HEK293 (cell line): ENCODE measurements at regions not wholly inside any gene's neighbourhood (a gene's known extent, or its start where the extent isn't known, plus 50 kb on each side); places are given as distances from the start of the nearest gene placed in this dataset.

Experiments
- GLI4 ChIP-seq: fragments of 450-650 bp; formaldehyde crosslinking; IDR thresholded peaks from 2 replicates; pipeline ENCODE4 v1.5.1; 2016; ENCODE audit warnings: missing biosample characterization, missing genetic modification characterization
- ZNF580 ChIP-seq: fragments of 450-650 bp; formaldehyde crosslinking; IDR thresholded peaks from 2 replicates; pipeline ENCODE4 v1.5.1; 2016; ENCODE audit warnings: missing biosample characterization, missing genetic modification characterization
- TF ChIP-seq, protein P1 (sequence below): fragments of 450-650 bp; formaldehyde crosslinking; IDR thresholded peaks from 2 replicates; pipeline ENCODE4 v1.5.1; 2016; ENCODE audit warnings: missing biosample characterization, missing genetic modification characterization, borderline replicate concordance

DNA sequence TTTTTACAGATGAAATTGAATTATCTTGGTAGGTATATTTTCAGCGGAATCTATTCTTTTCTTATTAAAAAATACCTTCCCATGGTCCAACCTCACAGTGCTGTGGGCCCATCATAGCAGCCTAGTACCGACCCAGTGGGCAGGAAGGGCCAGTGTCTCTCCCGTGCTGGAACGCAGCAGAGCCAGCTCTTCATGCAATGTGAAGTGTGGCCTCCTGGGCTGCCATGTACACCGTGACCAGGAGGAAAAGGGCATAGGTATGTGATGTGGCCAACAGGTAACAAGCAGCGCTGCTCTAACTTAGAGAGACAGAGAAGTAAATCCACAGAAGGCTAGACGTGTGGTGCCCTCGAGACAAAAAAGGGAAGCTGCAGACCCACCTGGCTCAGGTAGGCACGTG is 221.1 kb upstream of the SALL3 start:
- TF ChIP-seq, protein P1, sequence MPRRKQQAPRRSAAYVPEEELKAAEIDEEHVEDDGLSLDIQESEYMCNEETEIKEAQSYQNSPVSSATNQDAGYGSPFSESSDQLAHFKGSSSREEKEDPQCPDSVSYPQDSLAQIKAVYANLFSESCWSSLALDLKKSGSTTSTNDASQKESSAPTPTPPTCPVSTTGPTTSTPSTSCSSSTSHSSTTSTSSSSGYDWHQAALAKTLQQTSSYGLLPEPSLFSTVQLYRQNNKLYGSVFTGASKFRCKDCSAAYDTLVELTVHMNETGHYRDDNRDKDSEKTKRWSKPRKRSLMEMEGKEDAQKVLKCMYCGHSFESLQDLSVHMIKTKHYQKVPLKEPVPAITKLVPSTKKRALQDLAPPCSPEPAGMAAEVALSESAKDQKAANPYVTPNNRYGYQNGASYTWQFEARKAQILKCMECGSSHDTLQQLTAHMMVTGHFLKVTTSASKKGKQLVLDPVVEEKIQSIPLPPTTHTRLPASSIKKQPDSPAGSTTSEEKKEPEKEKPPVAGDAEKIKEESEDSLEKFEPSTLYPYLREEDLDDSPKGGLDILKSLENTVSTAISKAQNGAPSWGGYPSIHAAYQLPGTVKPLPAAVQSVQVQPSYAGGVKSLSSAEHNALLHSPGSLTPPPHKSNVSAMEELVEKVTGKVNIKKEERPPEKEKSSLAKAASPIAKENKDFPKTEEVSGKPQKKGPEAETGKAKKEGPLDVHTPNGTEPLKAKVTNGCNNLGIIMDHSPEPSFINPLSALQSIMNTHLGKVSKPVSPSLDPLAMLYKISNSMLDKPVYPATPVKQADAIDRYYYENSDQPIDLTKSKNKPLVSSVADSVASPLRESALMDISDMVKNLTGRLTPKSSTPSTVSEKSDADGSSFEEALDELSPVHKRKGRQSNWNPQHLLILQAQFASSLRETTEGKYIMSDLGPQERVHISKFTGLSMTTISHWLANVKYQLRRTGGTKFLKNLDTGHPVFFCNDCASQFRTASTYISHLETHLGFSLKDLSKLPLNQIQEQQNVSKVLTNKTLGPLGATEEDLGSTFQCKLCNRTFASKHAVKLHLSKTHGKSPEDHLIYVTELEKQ (tag by site-specific recombination) = no peak
- TF ChIP-seq GLI4 = no peak
- TF ChIP-seq ZNF580 = no peak
